NCI-H2227 (cell line): ENCODE measurements at regions not wholly inside any gene's neighbourhood (a gene's known extent, or its start where the extent isn't known, plus 50 kb on each side); places are given as distances from the start of the nearest gene placed in this dataset.
"Not testable (repeated sequence)": the region's sequence is repeated elsewhere in the genome, so short reads cannot be mapped to it uniquely, and the experiment has no call there.

ENCODE experiments used
- DNase-seq: peaks from one replicate; lab custom pipeline; 2025; ENCODE audit not compliant: unreplicated experiment; lab: John Stamatoyannopoulos, UW

DNA sequence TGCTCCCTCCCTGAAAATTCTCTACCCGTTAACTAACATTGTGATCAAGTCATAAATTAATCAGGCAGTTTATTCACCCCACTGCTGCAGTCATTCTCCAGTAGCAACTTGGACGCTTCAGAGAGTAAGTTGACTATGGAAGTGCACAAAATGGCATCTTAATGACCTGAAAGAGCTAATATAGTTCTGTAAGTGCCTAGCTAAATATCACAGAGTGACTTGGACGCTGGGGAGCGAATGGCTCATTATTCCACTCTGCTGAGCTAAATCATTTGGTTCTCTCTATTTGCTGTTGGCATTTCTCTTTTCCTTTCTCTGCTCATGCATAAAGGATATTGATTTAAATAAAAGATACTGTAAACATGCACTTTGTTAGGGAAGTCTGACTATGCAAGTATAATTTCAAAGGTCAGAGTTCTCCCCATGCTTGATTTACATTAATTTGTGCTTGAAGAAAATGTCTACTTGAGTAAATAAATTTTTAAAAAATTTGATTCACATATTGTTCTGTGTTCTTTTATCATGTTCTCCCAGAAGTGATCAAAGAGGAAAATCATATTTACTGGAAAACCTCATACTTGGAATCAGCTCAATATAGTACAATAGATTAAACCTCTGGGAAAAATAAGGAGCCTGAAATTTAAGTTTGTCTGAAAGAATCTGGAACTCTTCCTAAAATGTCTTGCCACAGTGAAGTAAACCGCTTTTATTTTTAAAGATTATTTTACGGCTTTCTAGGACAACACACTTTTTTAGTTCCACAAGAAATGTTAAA, 169.5 kb upstream of the HAPLN1 start:
- DNase-seq: no peak

DNA sequence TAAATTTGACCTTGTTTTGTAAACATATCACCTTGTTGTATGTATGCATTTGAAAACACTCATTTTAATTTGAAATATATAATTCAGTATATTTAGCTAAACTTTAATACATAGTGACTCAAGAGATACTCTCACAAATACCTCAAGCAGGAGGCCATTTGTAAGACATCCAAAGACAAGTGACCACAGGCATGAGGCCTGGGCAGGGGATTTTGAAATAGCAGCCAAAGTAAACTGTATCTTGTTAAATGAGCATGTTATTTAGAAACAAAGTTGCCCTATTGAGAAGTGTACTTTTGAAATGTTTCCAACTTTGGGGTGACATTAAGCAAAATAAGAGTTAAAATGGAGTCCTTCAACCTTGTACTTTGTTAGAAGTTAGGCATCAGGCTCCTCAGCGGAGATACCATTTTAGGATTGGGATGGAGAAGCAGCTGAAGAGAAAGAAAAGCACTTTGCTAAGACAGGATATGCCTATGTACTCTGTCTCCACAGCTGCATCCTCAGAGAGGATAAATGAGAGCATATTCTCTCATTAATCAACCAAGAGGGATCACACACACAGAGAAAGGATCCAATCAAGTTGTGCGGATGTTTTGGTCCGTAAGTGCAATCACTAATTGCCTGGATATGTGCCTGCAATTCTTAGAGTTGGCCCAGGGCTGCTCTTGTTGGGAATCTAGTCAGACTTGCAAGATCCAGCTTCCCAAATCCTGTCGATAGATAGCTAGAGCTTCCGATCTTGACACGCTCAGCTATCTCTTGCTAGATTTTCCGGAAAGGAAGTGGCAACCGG, 157.5 kb upstream of the HAPLN1 start:
- DNase-seq: no peak

DNA sequence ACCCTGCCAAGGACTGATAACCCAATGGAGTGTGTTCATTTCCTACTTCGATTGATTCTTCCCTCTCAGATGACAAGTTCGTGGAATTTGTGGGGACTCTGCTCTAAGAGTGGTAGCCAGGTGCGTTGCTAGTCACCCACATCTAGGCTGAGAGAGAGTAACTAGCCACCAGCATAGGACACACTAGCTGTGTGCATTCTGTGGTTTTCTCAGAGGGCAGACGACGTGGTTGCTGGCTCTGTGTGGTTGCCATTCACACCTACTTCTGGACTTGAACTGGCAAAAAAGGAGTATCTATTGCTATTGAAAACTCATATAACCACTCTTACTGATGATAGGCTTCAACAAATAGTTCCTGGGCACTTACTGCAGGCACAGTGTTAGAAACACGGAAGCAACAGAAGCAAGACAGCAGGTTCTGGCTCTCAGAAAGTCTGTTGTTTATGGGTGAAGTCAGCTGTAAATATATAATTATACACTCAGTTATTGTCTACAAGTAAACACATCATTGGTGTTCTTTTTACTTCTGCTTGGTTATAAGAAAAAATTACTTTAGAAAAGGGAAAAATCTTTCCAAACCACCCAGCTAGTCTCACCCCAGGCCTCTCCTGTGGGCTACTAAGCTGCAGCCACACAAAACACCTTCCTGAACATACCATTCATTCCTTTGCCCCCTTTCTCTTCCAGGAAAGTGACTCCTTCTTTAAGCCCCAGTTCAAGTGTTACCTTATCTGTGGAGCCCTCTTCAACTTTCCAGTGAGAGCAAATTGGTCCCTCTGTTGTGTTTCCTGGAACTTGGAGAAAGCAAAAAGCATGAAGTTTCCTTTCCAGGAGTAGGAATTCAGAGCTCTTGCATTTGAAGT, 151.1 kb upstream of the HAPLN1 start:
- DNase-seq: no peak

DNA sequence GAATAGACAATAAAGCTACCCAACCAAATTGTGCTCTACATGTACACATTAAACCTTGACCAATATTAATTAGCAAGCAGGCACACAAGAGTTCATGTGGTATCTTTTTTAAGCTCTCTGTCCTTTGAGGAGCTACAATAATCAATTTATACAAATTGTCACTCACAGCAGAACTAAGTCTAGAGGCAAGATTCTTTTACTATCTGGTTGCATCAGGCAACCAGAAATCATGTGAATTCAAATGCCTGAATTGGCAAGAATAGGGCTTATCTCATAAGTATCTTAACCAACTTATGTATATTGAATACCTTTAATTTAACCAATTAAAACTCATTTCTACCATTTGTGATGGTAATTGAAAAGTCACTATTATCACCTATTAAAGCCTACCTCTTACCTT, 145.5 kb upstream of the HAPLN1 start:
- no peak for DNase-seq

DNA sequence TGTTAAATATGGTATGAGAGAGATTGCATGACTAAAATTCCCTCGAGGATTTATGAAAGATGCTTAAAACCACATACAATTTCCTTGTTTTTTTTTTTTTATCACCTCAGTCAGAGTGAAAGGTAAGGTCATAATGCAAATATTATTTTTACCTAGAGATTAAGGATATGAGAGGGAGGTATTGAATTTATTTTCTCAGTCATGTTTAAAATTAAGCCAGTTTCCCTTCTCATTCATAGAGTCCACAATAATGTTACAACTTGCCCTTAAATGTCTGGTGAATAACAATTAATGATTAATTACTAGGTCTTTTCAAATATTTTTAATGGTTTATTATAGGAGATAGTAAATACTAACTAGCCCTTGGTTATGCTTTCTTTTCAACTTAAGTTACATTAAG, 144.9 kb upstream of the HAPLN1 start:
- no peak for DNase-seq

DNA sequence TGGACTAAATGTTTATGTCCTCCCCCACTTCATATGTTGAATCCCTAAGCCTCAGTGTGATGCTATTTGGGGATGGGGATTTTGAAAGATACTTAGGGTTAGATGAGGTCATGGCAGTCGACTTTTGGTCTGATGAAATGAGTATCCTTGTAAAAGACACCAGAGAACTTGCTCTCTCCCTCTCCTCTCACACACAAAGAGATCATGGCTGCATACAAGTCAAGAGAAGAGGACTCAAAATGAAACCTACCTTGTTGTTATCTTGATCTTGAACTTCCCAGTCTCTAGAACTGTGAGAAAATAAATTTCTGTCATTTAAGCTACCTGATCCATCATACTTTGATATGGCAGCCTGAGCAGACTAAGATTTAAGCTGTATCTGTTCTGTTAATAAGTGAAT, 144.0 kb upstream of the HAPLN1 start:
- DNase-seq: no peak

DNA sequence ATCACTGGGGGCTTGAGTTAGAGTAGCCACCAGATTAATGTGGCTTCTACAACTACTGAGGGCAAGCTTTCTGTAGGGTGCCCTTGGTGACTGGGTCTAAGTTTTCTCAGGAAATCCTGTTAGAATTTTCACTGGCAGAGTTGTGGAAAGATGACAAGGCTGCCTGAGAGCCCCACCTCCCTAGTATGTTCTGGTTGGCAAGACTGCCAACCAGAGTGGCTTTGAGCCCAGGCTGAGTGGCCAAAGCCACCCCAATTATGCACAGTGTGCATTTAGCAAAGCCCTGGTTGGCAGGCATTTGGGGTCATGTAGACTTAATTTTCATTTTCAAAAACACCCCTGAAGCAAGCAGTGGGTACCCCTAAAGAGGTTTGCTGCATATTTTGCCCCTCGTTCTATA, 136.7 kb upstream of the HAPLN1 start:
- no peak for DNase-seq

DNA sequence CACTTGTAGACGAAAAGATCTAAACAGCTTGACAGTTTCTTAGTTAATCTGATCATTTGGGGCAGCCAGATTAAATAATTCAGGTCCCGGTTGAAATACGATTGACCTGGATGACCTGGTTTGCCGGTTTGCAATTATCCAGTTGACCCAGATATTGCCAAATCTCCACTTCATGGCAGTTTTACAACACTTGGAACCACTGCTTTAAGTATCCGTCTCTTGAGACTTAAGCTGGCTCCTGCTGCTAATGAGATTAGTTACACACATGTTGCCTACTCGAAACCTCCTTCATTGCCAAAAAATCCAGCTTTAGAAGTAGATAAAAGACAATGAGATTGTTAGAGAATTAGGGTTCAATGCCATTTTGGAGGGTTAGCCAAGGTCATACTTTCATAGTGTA, 136.2 kb upstream of the HAPLN1 start:
- DNase-seq: no peak

DNA sequence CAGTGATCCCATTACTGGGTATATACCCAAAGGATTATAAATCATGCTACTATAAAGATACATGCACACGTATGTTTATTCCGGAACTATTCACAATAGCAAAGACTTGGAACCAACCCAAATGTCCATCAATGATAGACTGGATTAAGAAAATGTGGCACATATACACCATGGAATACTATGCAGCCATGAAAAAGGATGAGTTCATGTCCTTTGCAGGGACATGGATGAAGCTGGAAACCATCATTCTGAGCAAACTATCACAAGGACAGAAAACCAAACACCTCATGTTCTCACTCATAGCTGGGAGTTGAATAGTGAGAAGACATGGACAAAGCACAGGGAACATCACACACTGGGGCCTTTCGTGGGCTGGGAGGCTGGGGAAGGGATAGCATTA, 129.8 kb upstream of the HAPLN1 start:
- not testable (repeated sequence) for DNase-seq

DNA sequence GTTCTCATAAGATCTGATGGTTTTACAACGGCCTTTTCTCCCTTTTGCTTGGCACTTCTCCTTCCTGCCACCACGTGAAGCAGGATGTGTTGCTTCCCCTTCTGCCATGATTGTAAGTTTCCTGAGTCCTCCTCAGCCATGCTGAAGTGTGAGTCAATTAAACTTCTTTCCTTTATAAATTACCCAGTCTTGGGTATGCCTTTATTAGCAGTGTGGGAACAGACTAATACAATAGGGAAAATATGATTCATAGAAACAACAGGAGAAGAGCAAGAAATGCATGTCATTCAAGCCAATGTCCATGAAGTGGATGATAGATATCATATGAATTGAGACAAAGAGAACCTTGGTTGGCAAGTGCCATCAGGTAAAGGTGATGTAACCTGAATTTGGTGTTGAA, 128.3 kb upstream of the HAPLN1 start:
- no peak for DNase-seq

DNA sequence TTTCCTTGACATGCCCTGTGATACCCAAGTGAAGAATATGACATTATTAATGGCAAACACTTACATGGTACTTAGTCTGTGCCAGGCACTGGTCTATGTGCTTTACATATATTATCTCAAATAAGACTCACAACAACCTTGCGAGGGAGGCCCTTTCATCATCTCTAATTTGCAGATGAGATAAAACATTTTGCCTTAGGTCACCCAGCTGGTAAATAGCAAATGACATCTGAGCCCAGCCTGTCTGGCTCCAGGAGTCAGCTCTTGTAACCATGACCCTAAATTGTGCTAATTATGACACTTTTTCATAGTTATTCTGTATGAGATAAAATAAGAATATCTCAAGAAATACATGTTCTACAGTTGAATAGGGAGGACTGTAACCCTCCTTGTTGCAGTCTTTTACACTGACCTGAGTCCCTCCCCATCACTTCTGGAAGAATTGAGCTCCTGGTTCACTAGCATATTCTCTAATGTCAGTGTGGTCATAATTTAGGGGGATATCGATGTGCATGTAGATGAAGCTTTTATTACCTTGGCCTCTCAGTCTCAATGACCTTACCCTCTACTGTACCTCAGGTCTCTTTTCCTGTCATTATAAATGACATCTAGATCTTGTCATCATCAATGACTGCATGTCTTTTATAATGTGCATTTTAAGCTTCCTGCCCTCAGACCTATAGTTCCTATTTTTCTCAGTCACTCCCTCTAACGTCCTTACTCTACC, 126.1 kb upstream of the HAPLN1 start:
- no peak for DNase-seq

DNA sequence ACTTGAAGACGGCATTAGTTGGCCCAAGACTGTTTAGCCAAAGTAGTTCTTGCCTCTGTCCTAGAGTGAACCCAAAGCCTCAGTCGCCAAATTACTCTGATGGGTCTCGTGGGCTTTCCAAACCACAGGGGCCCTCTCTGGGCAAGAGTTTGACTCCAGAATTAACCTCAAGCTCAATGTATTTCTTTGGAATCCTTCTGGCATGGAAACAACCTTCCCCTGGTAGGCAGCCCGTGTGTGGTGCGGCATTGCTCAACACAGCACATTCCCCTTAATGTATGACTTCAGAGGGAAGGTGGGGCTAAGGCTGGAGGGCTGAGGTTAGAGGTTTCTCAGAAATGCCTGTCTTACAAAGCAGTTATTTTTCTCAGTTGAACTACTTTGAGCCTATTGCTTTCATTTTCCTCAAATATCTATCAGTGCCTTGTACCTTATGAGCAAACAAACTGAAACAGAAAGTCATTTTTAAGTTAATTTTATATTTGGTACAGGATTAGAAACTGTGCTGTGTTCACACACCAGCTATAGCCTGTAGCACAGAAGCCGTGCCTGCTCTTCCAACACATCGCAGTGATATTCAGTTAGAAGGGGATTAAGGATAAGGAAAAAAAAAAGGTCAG, 123.9 kb upstream of the HAPLN1 start:
- no peak for DNase-seq

DNA sequence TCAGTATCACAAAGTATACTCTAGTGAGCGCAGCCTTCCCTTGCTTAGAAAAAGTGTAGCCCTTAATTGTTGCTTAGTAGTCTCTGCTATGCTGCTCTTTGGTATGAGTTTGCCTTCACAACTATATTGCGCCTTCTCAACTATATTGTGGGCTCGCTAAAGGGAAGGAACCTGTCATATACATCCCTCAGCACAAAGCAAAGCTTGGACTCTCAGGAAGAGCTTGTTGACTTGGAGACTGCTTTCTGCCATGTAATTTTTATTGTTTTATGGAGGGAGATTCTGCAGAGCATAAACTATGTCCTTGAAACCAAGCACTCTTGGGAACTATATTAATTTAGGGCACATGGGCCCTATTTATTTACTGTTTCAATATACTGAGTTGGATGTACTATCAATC, 119.1 kb upstream of the HAPLN1 start:
- DNase-seq: no peak

DNA sequence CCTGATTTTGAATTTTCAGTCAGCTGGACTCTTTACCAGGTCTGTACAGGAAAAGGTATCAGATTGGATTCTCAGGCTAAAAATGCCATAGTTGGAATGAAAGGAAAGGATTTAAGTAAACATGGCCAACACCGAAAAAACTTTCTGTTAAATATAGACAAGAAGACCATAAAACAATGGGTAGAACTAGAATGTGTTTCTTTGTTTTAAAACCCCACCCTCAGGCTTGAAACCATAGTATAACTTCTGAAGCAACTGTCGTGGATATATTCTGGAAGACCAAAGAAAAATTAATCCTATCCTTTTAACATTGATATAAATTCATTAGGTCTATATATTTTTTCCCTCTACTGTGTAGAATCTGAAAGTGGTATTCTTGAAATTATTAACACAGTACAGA, 118.6 kb upstream of the HAPLN1 start:
- DNase-seq: no peak

DNA sequence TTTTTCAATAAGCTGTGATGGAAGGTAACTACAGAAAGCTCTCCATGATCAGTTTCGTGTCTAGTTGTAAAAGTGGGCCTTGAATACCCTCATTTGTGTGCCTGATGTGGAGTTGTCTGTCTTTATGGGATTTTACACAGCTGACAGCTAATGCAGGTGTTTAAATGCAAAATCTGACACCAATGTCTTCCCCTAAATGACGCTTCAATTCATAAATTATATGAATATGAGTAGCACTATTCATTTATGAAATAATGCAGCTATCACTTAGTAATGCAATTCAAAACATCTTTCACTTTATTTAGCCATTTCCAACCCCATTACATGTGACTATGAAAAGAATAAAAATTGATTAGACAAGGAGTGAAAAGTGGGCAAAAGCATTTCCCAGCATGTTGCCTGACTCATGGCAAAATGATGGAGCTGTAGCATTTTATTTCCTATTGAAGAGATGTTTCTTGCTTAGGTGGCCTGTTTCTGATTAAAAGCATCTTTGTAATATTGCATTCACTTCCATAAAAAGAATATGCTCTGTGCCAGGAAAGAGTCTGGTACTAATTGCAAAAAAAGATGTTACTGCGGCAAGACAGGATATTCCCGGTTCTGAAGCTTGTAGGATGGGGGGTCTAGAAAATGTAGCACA, 116.7 kb upstream of the HAPLN1 start:
- DNase-seq: no peak

DNA sequence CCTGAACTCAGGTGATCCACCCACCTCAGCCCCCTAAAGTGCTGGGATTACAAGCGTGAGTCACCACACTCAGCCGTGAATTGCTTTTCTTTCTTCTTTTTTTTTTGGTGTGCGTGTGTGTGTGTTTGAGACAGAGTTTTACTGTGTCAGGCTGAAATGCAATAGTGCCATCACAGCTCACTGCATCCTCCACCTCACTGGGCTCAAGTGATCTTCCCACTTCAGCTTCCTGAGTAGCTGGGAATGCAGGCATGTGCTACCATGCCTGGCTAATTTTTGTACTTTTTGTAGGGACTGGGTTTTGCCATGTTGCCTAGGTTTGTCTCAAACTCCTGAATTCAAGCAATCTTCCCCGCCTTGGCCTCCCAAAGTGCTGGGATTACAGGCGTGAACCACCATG, 113.7 kb upstream of the HAPLN1 start:
- DNase-seq: no peak

DNA sequence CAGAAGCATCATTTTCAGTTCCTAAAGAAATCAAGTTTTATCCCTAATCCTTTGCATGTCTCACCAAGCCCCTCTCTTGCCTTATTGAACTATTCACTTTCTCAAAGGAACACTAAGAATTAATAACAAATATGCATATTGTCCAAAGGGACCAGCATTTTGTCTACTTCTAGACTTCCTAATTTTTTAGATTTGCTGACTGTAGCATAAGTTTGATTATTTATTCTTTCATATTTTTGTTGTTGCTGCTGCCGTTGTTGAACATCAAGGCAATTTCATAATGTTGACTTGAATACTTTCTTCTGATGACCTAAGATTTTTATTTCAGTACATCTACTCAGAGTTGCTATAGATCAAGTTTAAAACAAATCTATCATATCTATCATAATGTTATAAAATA, 111.2 kb upstream of the HAPLN1 start:
- DNase-seq: no peak

DNA sequence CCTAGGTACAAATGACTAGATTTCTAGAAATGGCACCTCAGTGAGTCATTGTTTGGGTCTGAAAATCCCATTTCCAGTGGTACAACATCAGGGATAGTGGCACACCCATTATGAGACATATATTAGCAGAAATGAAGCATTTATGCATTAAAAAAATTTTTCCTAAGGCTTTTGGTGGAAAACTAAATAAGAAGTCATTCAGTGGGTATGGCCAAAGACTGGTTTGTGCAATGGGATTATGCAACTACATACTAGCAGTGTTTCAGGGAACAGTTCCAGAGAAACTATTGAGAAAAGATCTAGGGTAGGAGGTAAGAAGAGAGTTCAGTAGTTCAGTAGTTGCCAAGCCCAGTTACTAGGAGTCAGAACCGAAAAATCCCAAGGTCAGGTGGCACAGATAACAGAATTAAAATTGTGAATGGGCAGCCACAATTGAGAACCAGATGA, 106.5 kb upstream of the HAPLN1 start:
- DNase-seq: no peak

DNA sequence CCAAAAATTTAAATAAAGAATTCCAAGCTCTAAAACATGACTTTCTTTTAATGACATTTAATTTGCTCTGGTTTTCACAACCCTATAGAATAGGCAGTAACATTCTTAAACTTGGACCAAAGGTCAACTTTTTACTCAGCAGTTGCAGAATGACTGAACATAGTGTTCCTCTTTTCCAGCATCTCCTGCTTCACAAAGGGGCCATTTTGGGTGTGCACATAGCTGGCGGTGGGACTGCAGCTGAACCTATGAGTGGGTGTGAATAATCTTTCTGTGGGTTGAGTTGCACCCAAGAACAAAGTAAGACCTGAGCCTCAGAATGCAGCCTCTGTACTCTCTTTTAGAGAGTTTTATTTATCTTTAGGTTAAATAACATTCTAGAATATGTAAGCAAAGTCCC, 96.9 kb upstream of the HAPLN1 start:
- DNase-seq: no peak

DNA sequence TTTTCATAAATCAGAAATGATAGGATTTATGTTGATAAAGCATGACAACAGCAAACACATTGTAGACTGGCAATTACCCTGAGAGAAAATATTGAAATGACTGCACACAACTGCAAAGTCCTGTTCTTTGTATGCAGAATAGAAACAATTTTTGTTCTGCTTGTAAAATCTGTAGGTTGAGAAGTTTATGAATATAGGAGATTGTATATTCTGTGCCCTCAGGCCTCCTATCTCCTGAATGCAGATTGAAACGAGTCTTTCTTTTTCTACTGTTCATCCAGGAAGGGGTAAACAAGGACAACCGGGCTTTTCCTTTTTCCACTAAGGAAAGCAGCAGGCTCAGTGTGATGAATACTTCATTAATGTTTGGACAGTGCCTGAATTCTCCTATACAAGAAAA, 95.0 kb upstream of the HAPLN1 start:
- DNase-seq: no peak
